ENCODE measurements at regions not wholly inside any gene's neighbourhood (a gene's known extent, or its start where the extent isn't known, plus 50 kb on each side); places are given as distances from the start of the nearest gene placed in this dataset.

DNA sequence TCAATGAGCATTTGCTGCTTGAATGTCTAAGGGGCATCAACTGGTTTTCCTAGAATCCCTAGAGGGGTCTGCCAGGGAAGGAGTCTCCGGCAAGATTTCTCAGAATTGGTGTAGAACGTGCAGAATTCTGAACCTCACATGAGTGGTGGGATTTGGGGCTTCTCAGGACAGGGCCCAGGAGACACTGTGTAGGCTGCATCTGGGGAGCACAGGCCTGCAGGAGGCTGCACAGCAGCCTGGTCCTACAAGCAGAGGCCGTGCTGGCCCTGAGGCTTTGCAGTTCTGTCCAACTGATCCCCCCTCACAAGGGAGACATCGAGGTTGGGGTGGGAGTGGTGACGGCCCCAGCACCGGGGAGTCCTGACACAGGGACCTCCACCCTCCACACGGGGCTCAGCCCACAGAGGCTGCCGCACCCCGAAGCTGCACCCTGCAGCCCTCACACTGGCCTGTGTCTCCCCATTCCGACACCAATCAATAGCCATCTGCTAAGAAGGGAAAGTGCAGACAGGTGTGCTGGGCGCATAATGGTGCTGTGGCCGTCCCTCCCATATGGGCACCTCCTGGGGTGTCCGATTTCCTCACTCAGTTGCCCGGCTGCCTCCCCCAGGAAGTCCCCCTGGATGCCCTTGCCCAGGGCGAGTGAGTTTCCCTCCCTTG, 688.1 kb downstream of the BRD1 start:
- TF ChIP-seq STAT1 (IDR thresholded peaks at IDR 0.05; ENCODE audit: unreplicated experiment), result no peak
- TF ChIP-seq, protein P1, sequence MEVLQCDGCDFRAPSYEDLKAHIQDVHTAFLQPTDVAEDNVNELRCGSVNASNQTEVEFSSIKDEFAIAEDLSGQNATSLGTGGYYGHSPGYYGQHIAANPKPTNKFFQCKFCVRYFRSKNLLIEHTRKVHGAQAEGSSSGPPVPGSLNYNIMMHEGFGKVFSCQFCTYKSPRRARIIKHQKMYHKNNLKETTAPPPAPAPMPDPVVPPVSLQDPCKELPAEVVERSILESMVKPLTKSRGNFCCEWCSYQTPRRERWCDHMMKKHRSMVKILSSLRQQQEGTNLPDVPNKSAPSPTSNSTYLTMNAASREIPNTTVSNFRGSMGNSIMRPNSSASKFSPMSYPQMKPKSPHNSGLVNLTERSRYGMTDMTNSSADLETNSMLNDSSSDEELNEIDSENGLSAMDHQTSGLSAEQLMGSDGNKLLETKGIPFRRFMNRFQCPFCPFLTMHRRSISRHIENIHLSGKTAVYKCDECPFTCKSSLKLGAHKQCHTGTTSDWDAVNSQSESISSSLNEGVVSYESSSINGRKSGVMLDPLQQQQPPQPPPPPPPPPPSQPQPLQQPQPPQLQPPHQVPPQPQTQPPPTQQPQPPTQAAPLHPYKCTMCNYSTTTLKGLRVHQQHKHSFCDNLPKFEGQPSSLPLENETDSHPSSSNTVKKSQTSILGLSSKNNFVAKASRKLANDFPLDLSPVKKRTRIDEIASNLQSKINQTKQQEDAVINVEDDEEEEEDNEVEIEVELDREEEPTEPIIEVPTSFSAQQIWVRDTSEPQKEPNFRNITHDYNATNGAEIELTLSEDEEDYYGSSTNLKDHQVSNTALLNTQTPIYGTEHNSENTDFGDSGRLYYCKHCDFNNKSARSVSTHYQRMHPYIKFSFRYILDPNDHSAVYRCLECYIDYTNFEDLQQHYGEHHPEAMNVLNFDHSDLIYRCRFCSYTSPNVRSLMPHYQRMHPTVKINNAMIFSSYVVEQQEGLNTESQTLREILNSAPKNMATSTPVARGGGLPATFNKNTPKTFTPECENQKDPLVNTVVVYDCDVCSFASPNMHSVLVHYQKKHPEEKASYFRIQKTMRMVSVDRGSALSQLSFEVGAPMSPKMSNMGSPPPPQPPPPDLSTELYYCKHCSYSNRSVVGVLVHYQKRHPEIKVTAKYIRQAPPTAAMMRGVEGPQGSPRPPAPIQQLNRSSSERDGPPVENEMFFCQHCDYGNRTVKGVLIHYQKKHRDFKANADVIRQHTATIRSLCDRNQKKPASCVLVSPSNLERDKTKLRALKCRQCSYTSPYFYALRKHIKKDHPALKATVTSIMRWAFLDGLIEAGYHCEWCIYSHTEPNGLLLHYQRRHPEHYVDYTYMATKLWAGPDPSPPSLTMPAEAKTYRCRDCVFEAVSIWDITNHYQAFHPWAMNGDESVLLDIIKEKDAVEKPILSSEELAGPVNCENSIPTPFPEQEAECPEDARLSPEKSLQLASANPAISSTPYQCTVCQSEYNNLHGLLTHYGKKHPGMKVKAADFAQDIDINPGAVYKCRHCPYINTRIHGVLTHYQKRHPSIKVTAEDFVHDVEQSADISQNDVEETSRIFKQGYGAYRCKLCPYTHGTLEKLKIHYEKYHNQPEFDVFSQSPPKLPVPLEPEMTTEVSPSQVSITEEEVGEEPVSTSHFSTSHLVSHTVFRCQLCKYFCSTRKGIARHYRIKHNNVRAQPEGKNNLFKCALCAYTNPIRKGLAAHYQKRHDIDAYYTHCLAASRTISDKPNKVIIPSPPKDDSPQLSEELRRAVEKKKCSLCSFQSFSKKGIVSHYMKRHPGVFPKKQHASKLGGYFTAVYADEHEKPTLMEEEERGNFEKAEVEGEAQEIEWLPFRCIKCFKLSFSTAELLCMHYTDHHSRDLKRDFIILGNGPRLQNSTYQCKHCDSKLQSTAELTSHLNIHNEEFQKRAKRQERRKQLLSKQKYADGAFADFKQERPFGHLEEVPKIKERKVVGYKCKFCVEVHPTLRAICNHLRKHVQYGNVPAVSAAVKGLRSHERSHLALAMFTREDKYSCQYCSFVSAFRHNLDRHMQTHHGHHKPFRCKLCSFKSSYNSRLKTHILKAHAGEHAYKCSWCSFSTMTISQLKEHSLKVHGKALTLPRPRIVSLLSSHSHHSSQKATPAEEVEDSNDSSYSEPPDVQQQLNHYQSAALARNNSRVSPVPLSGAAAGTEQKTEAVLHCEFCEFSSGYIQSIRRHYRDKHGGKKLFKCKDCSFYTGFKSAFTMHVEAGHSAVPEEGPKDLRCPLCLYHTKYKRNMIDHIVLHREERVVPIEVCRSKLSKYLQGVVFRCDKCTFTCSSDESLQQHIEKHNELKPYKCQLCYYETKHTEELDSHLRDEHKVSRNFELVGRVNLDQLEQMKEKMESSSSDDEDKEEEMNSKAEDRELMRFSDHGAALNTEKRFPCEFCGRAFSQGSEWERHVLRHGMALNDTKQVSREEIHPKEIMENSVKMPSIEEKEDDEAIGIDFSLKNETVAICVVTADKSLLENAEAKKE (CRISPR knock-in tag; IDR thresholded peaks at IDR 0.05), result no peak
- TF ChIP-seq, protein P2, sequence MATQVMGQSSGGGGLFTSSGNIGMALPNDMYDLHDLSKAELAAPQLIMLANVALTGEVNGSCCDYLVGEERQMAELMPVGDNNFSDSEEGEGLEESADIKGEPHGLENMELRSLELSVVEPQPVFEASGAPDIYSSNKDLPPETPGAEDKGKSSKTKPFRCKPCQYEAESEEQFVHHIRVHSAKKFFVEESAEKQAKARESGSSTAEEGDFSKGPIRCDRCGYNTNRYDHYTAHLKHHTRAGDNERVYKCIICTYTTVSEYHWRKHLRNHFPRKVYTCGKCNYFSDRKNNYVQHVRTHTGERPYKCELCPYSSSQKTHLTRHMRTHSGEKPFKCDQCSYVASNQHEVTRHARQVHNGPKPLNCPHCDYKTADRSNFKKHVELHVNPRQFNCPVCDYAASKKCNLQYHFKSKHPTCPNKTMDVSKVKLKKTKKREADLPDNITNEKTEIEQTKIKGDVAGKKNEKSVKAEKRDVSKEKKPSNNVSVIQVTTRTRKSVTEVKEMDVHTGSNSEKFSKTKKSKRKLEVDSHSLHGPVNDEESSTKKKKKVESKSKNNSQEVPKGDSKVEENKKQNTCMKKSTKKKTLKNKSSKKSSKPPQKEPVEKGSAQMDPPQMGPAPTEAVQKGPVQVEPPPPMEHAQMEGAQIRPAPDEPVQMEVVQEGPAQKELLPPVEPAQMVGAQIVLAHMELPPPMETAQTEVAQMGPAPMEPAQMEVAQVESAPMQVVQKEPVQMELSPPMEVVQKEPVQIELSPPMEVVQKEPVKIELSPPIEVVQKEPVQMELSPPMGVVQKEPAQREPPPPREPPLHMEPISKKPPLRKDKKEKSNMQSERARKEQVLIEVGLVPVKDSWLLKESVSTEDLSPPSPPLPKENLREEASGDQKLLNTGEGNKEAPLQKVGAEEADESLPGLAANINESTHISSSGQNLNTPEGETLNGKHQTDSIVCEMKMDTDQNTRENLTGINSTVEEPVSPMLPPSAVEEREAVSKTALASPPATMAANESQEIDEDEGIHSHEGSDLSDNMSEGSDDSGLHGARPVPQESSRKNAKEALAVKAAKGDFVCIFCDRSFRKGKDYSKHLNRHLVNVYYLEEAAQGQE (IDR thresholded peaks at IDR 0.05; ENCODE audit: unreplicated experiment), result no peak
- TF ChIP-seq, protein P3, sequence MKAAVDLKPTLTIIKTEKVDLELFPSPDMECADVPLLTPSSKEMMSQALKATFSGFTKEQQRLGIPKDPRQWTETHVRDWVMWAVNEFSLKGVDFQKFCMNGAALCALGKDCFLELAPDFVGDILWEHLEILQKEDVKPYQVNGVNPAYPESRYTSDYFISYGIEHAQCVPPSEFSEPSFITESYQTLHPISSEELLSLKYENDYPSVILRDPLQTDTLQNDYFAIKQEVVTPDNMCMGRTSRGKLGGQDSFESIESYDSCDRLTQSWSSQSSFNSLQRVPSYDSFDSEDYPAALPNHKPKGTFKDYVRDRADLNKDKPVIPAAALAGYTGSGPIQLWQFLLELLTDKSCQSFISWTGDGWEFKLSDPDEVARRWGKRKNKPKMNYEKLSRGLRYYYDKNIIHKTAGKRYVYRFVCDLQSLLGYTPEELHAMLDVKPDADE (IDR thresholded peaks at IDR 0.05), result no peak
- no peak for TF ChIP-seq CREB1 (CRISPR knock-in tag; IDR thresholded peaks at IDR 0.05; ENCODE audit: low read depth)
- TF ChIP-seq, protein P4, sequence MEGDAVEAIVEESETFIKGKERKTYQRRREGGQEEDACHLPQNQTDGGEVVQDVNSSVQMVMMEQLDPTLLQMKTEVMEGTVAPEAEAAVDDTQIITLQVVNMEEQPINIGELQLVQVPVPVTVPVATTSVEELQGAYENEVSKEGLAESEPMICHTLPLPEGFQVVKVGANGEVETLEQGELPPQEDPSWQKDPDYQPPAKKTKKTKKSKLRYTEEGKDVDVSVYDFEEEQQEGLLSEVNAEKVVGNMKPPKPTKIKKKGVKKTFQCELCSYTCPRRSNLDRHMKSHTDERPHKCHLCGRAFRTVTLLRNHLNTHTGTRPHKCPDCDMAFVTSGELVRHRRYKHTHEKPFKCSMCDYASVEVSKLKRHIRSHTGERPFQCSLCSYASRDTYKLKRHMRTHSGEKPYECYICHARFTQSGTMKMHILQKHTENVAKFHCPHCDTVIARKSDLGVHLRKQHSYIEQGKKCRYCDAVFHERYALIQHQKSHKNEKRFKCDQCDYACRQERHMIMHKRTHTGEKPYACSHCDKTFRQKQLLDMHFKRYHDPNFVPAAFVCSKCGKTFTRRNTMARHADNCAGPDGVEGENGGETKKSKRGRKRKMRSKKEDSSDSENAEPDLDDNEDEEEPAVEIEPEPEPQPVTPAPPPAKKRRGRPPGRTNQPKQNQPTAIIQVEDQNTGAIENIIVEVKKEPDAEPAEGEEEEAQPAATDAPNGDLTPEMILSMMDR (conservative IDR thresholded peaks at IDR 0.05; ENCODE audit: low read depth in 2 of 2), result no peak
- TF ChIP-seq ZNF114 (CRISPR knock-in tag; IDR thresholded peaks at IDR 0.05), result no peak
- no peak for TF ChIP-seq ZNF331 (CRISPR knock-in tag; IDR thresholded peaks at IDR 0.05; ENCODE audit: low read depth)
- TF ChIP-seq EZH2phosphoT487 (IDR thresholded peaks at IDR 0.05; ENCODE audit: unreplicated experiment), result no peak
- no peak for TF ChIP-seq POLR2AphosphoS5 (IDR thresholded peaks at IDR 0.05; ENCODE audit: low read depth)
- TF ChIP-seq NANOG (IDR thresholded peaks at IDR 0.05; ENCODE audit: borderline replicate concordance), result no peak
- no peak for TF ChIP-seq EZH2 (IDR thresholded peaks at IDR 0.05; ENCODE audit: low read depth, unreplicated experiment)
- TF ChIP-seq JUNB (IDR thresholded peaks at IDR 0.05; ENCODE audit: unreplicated experiment), result no peak
- H3K4me2 ChIP-seq, result no peak overlapping the region
- no peak overlapping the region for H3K4me3 ChIP-seq
- no peaks in the 10 kb centered on the region for H3F3A ChIP-seq (replicated peaks; ENCODE audit: low read depth)
- no peak for ATAC-seq
- no peak for DNase-seq (ENCODE audit: low spot score)
- H3K9me2 ChIP-seq (ENCODE audit: insufficient read depth), result no peaks in the 10 kb centered on the region
- H4K20me1 ChIP-seq (replicated peaks; ENCODE audit: insufficient read depth), result no peaks in the 10 kb centered on the region
- H3K27me3 Mint-ChIP-seq (ENCODE audit: insufficient read depth, low read depth, poor library complexity), result no peaks in the 10 kb centered on the region
- no peak overlapping the region for H3K27ac ChIP-seq (ENCODE audit: low read depth)
- no peaks in the 10 kb centered on the region for H3K36me3 Mint-ChIP-seq (ENCODE audit: low read depth)
- no peak overlapping the region for H3K27ac Mint-ChIP-seq
- H3K79me2 ChIP-seq (replicated peaks; ENCODE audit: insufficient read depth), result no peaks in the 10 kb centered on the region
- peaks cover 7% of the 10 kb centered on the region; the same call in 1 of the 2 replicates for H3K36me3 ChIP-seq (ENCODE audit: insufficient read depth)
- H3K4me3 Mint-ChIP-seq, result no peak overlapping the region
- no peak overlapping the region for H2AFZ ChIP-seq
- H3K9me3 Mint-ChIP-seq, result peaks cover 2% of the 10 kb centered on the region; the same call in 2 of the 3 replicates
- no peaks in the 10 kb centered on the region for H3K27me3 ChIP-seq (ENCODE audit: insufficient read depth)
- H3K4me1 ChIP-seq (ENCODE audit: insufficient read depth), result no peaks in the 10 kb centered on the region
- peaks cover 7% of the 10 kb centered on the region; the same call in 2 of the 3 replicates for H3K4me1 Mint-ChIP-seq

Measured in GM23338 (cell line).